AG08395 (cell line): ENCODE measurements at regions not wholly inside any gene's neighbourhood (a gene's known extent, or its start where the extent isn't known, plus 50 kb on each side); places are given as distances from the start of the nearest gene placed in this dataset.

Experiments used
- DNase-seq: peaks from one replicate; pipeline ENCODE4 v3.0.0; 2012; ENCODE audit warnings: mixed read lengths, low spot score

- DNase-seq, result no peak
These were observed 100.2 kb upstream of the ARID2 start for GRCh38 chr12:45629292-45629691.

GRCh38 chr12:45633733-45634132 lies 95.8 kb upstream of the ARID2 start:
- DNase-seq, result no peak

GRCh38 chr12:45634273-45634917 lies 95.1 kb upstream of the ARID2 start:
- DNase-seq, result no peak

- no peak for DNase-seq
These were observed 92.3 kb upstream of the ARID2 start for GRCh38 chr12:45637242-45637641.

- DNase-seq, result no peak
These were observed 91.8 kb upstream of the ARID2 start for GRCh38 chr12:45637706-45638105.

GRCh38 chr12:45638386-45638785 lies 91.1 kb upstream of the ARID2 start:
- DNase-seq, result no peak

- DNase-seq, result peak; percentile 37
These were observed 85.0 kb upstream of the ARID2 start for GRCh38 chr12:45644541-45644940.

- no peak for DNase-seq
These were observed 82.5 kb upstream of the ARID2 start for GRCh38 chr12:45646851-45647581.

- DNase-seq, result no peak
These were observed 81.4 kb upstream of the ARID2 start for GRCh38 chr12:45648070-45648469.

GRCh38 chr12:45651029-45651428 lies 78.5 kb upstream of the ARID2 start:
- no peak for DNase-seq

- no peak for DNase-seq
These were observed 75.4 kb upstream of the ARID2 start for GRCh38 chr12:45654002-45654665.

- DNase-seq, result no peak
These were observed 74.3 kb upstream of the ARID2 start for GRCh38 chr12:45655186-45655585.

- no peak for DNase-seq
These were observed 73.8 kb upstream of the ARID2 start for GRCh38 chr12:45655743-45656142.

- DNase-seq, result no peak
These were observed 71.5 kb upstream of the ARID2 start for GRCh38 chr12:45658020-45658419.

- DNase-seq, result peak; percentile 61
These were observed 69.2 kb upstream of the ARID2 start for GRCh38 chr12:45660330-45660729.

- DNase-seq, result no peak
These were observed 66.1 kb upstream of the ARID2 start for GRCh38 chr12:45663455-45663854.

- DNase-seq, result no peak
These were observed 63.6 kb upstream of the ARID2 start for GRCh38 chr12:45665941-45666340.

- no peak for DNase-seq
These were observed 63.1 kb upstream of the ARID2 start for GRCh38 chr12:45666396-45666795.

GRCh38 chr12:45666816-45667215 lies 62.7 kb upstream of the ARID2 start:
- DNase-seq, result peak; percentile 31

- no peak for DNase-seq
These were observed 61.7 kb upstream of the ARID2 start for GRCh38 chr12:45667761-45668160.

GRCh38 chr12:45668641-45669040 lies 60.9 kb upstream of the ARID2 start:
- no peak for DNase-seq

- no peak for DNase-seq
These were observed 60.4 kb upstream of the ARID2 start for GRCh38 chr12:45669093-45669492.

- no peak for DNase-seq
These were observed 59.7 kb upstream of the ARID2 start for GRCh38 chr12:45669792-45670191.
